ENCODE measurements at regions not wholly inside any gene's neighbourhood (a gene's known extent, or its start where the extent isn't known, plus 50 kb on each side); places are given as distances from the start of the nearest gene placed in this dataset.

GRCh38 chr3:72318504-72319193 is 529.6 kb downstream of the SHQ1 start:
- TF ChIP-seq, protein P1, sequence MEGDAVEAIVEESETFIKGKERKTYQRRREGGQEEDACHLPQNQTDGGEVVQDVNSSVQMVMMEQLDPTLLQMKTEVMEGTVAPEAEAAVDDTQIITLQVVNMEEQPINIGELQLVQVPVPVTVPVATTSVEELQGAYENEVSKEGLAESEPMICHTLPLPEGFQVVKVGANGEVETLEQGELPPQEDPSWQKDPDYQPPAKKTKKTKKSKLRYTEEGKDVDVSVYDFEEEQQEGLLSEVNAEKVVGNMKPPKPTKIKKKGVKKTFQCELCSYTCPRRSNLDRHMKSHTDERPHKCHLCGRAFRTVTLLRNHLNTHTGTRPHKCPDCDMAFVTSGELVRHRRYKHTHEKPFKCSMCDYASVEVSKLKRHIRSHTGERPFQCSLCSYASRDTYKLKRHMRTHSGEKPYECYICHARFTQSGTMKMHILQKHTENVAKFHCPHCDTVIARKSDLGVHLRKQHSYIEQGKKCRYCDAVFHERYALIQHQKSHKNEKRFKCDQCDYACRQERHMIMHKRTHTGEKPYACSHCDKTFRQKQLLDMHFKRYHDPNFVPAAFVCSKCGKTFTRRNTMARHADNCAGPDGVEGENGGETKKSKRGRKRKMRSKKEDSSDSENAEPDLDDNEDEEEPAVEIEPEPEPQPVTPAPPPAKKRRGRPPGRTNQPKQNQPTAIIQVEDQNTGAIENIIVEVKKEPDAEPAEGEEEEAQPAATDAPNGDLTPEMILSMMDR (IDR thresholded peaks at IDR 0.05) = no peak
- TF ChIP-seq POLR2A (IDR thresholded peaks at IDR 0.05) = no peak
